GM12892 (cell line): ENCODE measurements at regions not wholly inside any gene's neighbourhood (a gene's known extent, or its start where the extent isn't known, plus 50 kb on each side); places are given as distances from the start of the nearest gene placed in this dataset.

Source experiments
- POLR2A ChIP-seq: IDR thresholded peaks from 2 replicates; pipeline ENCODE4 v1.6.1; 2011; ENCODE audit warnings: low read depth, low read length, control low read depth
- POLR2AphosphoS5 ChIP-seq: IDR thresholded peaks from 2 replicates; pipeline ENCODE4 v1.6.1; 2011; ENCODE audit warnings: low read depth, low read length, control low read depth
- TAF1 ChIP-seq: IDR thresholded peaks from 2 replicates; pipeline ENCODE4 v1.6.1; 2011; ENCODE audit warnings: low read depth, mild to moderate bottlenecking, control low read depth, low read length, borderline replicate concordance

- TF ChIP-seq POLR2A (no peak), TAF1 (no peak), POLR2AphosphoS5 (no peak)
Measured at GRCh38 chrX:40281336-40282005, 183.7 kb upstream of the BCOR start.
